Thyroid gland (tissue), 4 donors: ENCODE measurements at regions not wholly inside any gene's neighbourhood (a gene's known extent, or its start where the extent isn't known, plus 50 kb on each side); places are given as distances from the start of the nearest gene placed in this dataset.

Experiments used
- POLR2A ChIP-seq, 2 donors: fragments of 450-650 bp; IDR thresholded peaks; one replicate each; pipeline ENCODE4 v1.6.1; 2017; ENCODE audit warnings: antibody characterized with exemption in 2 of 2, mild to moderate bottlenecking in 2 of 2, moderate library complexity in 1 of 2
- TF ChIP-seq, protein P1 (sequence below), 6 experiments: fragments of 200-600 bp in 3 of 6; fragments of 450-650 bp in 3 of 6; sonication (generic) in 3 of 6; IDR thresholded peaks; one replicate each; pipeline ENCODE4 v1.5.1; 2016 to 2019; ENCODE audit warnings: antibody characterized with exemption in 6 of 6, mild to moderate bottlenecking in 2 of 6, inconsistent platforms in 1 of 6, moderate library complexity in 1 of 6

DNA sequence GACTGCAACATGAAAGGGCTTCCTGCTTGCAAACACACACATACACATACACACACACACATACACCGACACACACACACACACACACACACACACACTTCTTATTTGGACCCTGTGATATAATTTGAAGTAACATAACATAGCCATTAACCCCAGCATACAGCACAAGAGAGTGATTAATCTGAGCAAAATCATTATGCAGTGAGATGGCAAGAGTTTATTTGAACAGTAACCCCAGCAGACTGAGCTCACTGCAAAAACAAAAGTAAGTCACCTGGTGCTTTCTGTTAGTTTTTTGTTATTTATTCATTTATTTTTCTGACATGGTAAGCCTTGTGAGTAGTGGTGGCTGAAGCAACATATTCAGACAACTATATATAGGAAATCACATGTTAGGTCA, 93.7 kb downstream of the NOL4 start:
- TF ChIP-seq, protein P1, sequence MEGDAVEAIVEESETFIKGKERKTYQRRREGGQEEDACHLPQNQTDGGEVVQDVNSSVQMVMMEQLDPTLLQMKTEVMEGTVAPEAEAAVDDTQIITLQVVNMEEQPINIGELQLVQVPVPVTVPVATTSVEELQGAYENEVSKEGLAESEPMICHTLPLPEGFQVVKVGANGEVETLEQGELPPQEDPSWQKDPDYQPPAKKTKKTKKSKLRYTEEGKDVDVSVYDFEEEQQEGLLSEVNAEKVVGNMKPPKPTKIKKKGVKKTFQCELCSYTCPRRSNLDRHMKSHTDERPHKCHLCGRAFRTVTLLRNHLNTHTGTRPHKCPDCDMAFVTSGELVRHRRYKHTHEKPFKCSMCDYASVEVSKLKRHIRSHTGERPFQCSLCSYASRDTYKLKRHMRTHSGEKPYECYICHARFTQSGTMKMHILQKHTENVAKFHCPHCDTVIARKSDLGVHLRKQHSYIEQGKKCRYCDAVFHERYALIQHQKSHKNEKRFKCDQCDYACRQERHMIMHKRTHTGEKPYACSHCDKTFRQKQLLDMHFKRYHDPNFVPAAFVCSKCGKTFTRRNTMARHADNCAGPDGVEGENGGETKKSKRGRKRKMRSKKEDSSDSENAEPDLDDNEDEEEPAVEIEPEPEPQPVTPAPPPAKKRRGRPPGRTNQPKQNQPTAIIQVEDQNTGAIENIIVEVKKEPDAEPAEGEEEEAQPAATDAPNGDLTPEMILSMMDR (IDR thresholded peaks at IDR 0.05), result no peak
- TF ChIP-seq POLR2A (IDR thresholded peaks at IDR 0.05), result no peak
